Mesenchymal stem cell (in vitro differentiated cells and primary cell): ENCODE measurements at regions not wholly inside any gene's neighbourhood (a gene's known extent, or its start where the extent isn't known, plus 50 kb on each side); places are given as distances from the start of the nearest gene placed in this dataset.

Experiments used
- DNase-seq: peaks from one replicate; pipeline ENCODE4 v3.0.0-alpha.2; 2013
- H2AFZ ChIP-seq: one replicate; pipeline ENCODE4 v1.6.1; 2013; ENCODE audit warnings: low read depth, mild to moderate bottlenecking, control low read depth, inconsistent platforms, low read length, moderate library complexity
- H2AK5ac ChIP-seq: 2 replicates; pipeline ENCODE4 v1.6.1; 2013; ENCODE audit warnings: low read length, moderate library complexity, mild to moderate bottlenecking, inconsistent platforms; ENCODE audit not compliant: severe bottlenecking
- H2BK120ac ChIP-seq: one replicate; pipeline ENCODE4 v1.6.1; 2013; ENCODE audit warnings: low read depth, mild to moderate bottlenecking, inconsistent platforms, low read length, moderate library complexity
- H2BK12ac ChIP-seq, 2 experiments: one replicate each; pipeline ENCODE4 v1.6.1; 2013; ENCODE audit warnings: inconsistent platforms in 2 of 2, low read length in 2 of 2, mild to moderate bottlenecking in 2 of 2, moderate library complexity in 2 of 2, control low read depth in 1 of 2
- H2BK15ac ChIP-seq: one replicate; pipeline ENCODE4 v1.6.1; 2013; ENCODE audit warnings: mild to moderate bottlenecking, low read depth, inconsistent platforms; ENCODE audit not compliant: poor library complexity, severe bottlenecking
- H2BK5ac ChIP-seq: 2 replicates; pipeline ENCODE4 v1.6.1; 2013; ENCODE audit warnings: low read depth, mild to moderate bottlenecking, low read length, control low read depth, inconsistent platforms; ENCODE audit not compliant: poor library complexity, severe bottlenecking
- H3K14ac ChIP-seq, 2 experiments: one replicate each; pipeline ENCODE4 v1.6.1; 2013; ENCODE audit warnings: inconsistent platforms in 2 of 2, low read length in 2 of 2, control low read depth in 1 of 2, mild to moderate bottlenecking in 1 of 2, moderate library complexity in 1 of 2
- H3K18ac ChIP-seq, 2 experiments: one replicate each; pipeline ENCODE4 v1.6.1; 2013; ENCODE audit warnings: inconsistent platforms in 2 of 2, low read length in 2 of 2, control low read depth in 1 of 2, low read depth in 1 of 2, mild to moderate bottlenecking in 1 of 2
- H3K23ac ChIP-seq, 2 experiments: one replicate each; pipeline ENCODE4 v1.6.1; 2013; ENCODE audit warnings: inconsistent platforms in 2 of 2, low read length in 2 of 2, mild to moderate bottlenecking in 2 of 2, moderate library complexity in 2 of 2, control low read depth in 1 of 2
- H3K27ac ChIP-seq: 2 replicates; pipeline ENCODE4 v1.5.1; 2013; ENCODE audit warnings: mild to moderate bottlenecking, moderate library complexity, low read length, control low read depth, inconsistent platforms; ENCODE audit not compliant: poor library complexity, severe bottlenecking
- H3K27me3 ChIP-seq, 2 experiments: 2 replicates each; pipeline versions ENCODE4 v1.6.1 to v1.7.0; 2013; ENCODE audit warnings: low read length in 2 of 2, mild to moderate bottlenecking in 2 of 2, moderate library complexity in 2 of 2, control low read depth in 1 of 2, inconsistent platforms in 1 of 2; ENCODE audit not compliant: control insufficient read depth in 1 of 2, insufficient read depth in 1 of 2
- H3K36me3 ChIP-seq, 2 experiments: 2 replicates each; pipeline versions ENCODE4 v1.6.1 to v1.7.0; 2013; ENCODE audit warnings: low read length in 2 of 2, control low read depth in 1 of 2, inconsistent platforms in 1 of 2, low read depth in 1 of 2, mild to moderate bottlenecking in 1 of 2; ENCODE audit not compliant: insufficient read depth in 2 of 2, control insufficient read depth in 1 of 2
- H3K4ac ChIP-seq, 2 experiments: one replicate each; pipeline ENCODE4 v1.6.1; 2013; ENCODE audit warnings: inconsistent platforms in 2 of 2, low read length in 2 of 2, mild to moderate bottlenecking in 2 of 2, moderate library complexity in 2 of 2, control low read depth in 1 of 2, low read depth in 1 of 2
- H3K4me1 ChIP-seq: 2 replicates; pipeline ENCODE4 v1.6.1; 2013; ENCODE audit warnings: low read depth, low read length, control low read depth; ENCODE audit not compliant: control insufficient read depth, insufficient read depth
- H3K4me2 ChIP-seq: 2 replicates; pipeline ENCODE4 v1.6.1; 2013; ENCODE audit warnings: low read length, mild to moderate bottlenecking, inconsistent platforms; ENCODE audit not compliant: poor library complexity, severe bottlenecking
- H3K4me3 ChIP-seq, 2 experiments: 2 replicates each; pipeline versions ENCODE4 v1.5.1 to v1.7.0; 2013; ENCODE audit warnings: low read length in 2 of 2, mild to moderate bottlenecking in 2 of 2, control low read depth in 1 of 2, low read depth in 1 of 2; ENCODE audit not compliant: insufficient read depth in 1 of 2
- H3K79me1 ChIP-seq: replicated peaks from 2 replicates; pipeline ENCODE4 v1.6.1; 2013; ENCODE audit warnings: mild to moderate bottlenecking, control low read depth, low read length, inconsistent platforms; ENCODE audit not compliant: poor library complexity, severe bottlenecking
- H3K9ac ChIP-seq: 2 replicates; pipeline ENCODE4 v1.7.0; 2013; ENCODE audit warnings: mild to moderate bottlenecking, low read length, moderate library complexity
- H3K9me3 ChIP-seq: 2 replicates; pipeline ENCODE4 v1.7.0; 2013; ENCODE audit warnings: mild to moderate bottlenecking, low read length; ENCODE audit not compliant: control insufficient read depth
- H4K8ac ChIP-seq: one replicate; pipeline ENCODE4 v1.6.1; 2013; ENCODE audit warnings: inconsistent platforms, mild to moderate bottlenecking, low read length, moderate library complexity
- H4K91ac ChIP-seq: one replicate; pipeline ENCODE4 v1.6.1; 2013; ENCODE audit warnings: mild to moderate bottlenecking, low read length, inconsistent platforms
- WGBS: methylation state at CpG from one replicate; pipeline ENCODE4 v1.1.7; 2013; ENCODE audit warnings: mixed read lengths; 5-methylcytosine and 5-hydroxymethylcytosine counted together

DNA sequence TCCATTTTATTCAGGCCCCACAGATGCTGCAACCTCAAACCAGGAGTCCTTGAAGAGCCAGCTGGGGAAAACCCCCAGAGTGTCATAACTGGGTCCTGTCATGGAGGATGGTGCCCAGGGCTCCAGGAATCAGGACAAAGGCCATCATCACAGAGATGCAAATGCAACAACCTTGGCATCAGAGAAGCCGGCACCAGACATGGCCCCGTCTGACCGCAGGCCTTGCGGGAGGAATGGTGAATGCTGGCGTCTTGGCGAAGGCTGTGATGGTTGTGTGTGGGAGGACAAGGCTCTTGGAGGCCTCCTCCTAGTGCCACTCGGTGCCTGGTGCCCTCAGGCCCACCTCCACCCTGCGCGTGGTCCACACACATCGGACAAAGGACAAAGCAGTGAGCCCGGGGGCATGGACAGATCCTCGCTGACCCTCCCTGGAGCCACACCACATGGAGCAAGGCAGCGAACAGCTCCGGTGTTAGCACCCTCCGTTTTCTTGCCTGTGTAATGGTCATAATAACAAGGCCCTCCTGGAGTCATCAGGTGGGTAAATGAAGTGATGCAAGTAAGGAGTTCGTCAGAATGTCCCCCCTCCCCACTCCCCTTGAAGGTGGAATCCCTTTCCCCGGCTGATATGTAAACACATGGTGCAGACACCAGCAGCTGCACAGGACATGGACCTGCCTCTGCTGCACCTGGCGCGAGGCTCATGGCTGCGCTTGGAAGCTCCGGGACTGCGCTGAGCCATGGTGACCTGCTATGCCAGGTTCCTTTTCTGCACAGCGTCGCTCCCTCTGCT lies 380.7 kb downstream of the IRX2 start:
- Histone ChIP-seq H4K8ac (no peak overlapping the region), H2BK120ac (no peak overlapping the region), H4K91ac (no peak overlapping the region), H3K18ac (no peak overlapping the region), H3K27me3 (no peaks in the 10 kb centered on the region), H3K9me3 (peaks cover 7% of the 10 kb centered on the region), H3K27ac (no peak overlapping the region), H3K79me1 (no peaks in the 10 kb centered on the region), H2BK5ac (no peak overlapping the region), H3K4me1 (no peaks in the 10 kb centered on the region), H3K36me3 (no peaks in the 10 kb centered on the region), H3K4me3 (no peak overlapping the region), H2AK5ac (no peak overlapping the region), H3K9ac (no peak overlapping the region), H2BK15ac (no peak overlapping the region), H3K4me2 (no peak overlapping the region), H2BK12ac (no peak overlapping the region), H2AFZ (no peak overlapping the region), H3K23ac (no peak overlapping the region), H3K4ac (no peak overlapping the region), H3K14ac (no peak overlapping the region)
- WGBS = 90% methylated on average over 24 of the region's 24 CpGs
- DNase-seq = no peak

GRCh38 chr5:2369178-2369577 lies 382.3 kb downstream of the IRX2 start:
- Histone ChIP-seq H3K4me2 (no peak overlapping the region), H3K9ac (no peak overlapping the region), H2BK120ac (no peak overlapping the region), H2BK5ac (no peak overlapping the region), H2AK5ac (no peak overlapping the region), H4K8ac (no peak overlapping the region), H3K27ac (no peak overlapping the region), H3K14ac (no peak overlapping the region), H3K36me3 (no peaks in the 10 kb centered on the region), H3K23ac (no peak overlapping the region), H4K91ac (no peak overlapping the region), H3K18ac (no peak overlapping the region), H3K27me3 (no peaks in the 10 kb centered on the region), H3K4me1 (no peaks in the 10 kb centered on the region), H2BK15ac (no peak overlapping the region), H3K4ac (no peak overlapping the region), H3K4me3 (no peak overlapping the region), H2BK12ac (no peak overlapping the region), H3K79me1 (no peaks in the 10 kb centered on the region), H3K9me3 (peaks cover 15% of the 10 kb centered on the region), H2AFZ (no peak overlapping the region)
- no peak for DNase-seq
- 79% methylated on average over 8 of the region's 8 CpGs for WGBS

- Histone ChIP-seq H3K4me1 (no peaks in the 10 kb centered on the region), H3K23ac (no peak overlapping the region), H3K14ac (no peak overlapping the region), H2AFZ (no peak overlapping the region), H2BK12ac (no peak overlapping the region), H2BK120ac (no peak overlapping the region), H3K4ac (no peak overlapping the region), H3K4me3 (no peak overlapping the region), H3K9ac (no peak overlapping the region), H2BK15ac (no peak overlapping the region), H3K27ac (no peak overlapping the region), H3K79me1 (no peaks in the 10 kb centered on the region), H2BK5ac (no peak overlapping the region), H3K4me2 (no peak overlapping the region), H3K27me3 (no peaks in the 10 kb centered on the region), H4K91ac (no peak overlapping the region), H3K9me3 (peaks cover 14% of the 10 kb centered on the region), H3K18ac (no peak overlapping the region), H4K8ac (no peak overlapping the region), H2AK5ac (no peak overlapping the region), H3K36me3 (no peaks in the 10 kb centered on the region)
- WGBS = 53% methylated on average over 7 of the region's 9 CpGs
- DNase-seq = no peak
Measured at GRCh38 chr5:2366816-2367215, 384.7 kb downstream of the IRX2 start.

DNA sequence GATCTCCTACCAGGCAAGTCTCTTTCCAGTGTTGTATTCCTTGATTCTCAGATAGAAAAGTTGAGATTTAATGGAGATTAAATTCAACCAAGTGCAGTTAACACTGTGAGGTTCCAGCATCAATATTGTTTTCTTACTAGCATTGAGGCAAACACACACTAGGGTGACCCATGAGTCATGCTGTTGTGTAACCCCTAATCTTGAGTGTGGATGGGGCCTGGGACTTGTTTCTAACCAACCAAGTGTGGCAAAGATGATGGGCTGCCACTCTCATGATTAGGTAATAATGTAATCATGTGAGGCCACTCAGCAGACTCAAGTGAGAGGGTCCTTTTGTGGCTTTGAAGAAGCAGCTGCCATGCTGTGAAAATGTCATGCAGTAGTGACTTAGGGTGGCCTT lies 394.2 kb downstream of the IRX2 start:
- Histone ChIP-seq H4K91ac (no peak overlapping the region), H3K27me3 (no peaks in the 10 kb centered on the region), H3K18ac (no peak overlapping the region), H3K4me2 (no peak overlapping the region), H3K4ac (no peak overlapping the region), H3K4me1 (no peaks in the 10 kb centered on the region), H3K9ac (no peak overlapping the region), H2BK15ac (no peak overlapping the region), H2AK5ac (no peak overlapping the region), H3K4me3 (no peak overlapping the region), H3K9me3 (peaks cover 5% of the 10 kb centered on the region), H2BK5ac (no peak overlapping the region), H3K23ac (no peak overlapping the region), H2AFZ (no peak overlapping the region), H3K36me3 (no peaks in the 10 kb centered on the region), H3K27ac (no peak overlapping the region), H2BK120ac (no peak overlapping the region), H2BK12ac (no peak overlapping the region), H3K14ac (no peak overlapping the region), H3K79me1 (no peaks in the 10 kb centered on the region), H4K8ac (no peak overlapping the region)
- no peak for DNase-seq
